HepG2 (cell line): ENCODE measurements at regions not wholly inside any gene's neighbourhood (a gene's known extent, or its start where the extent isn't known, plus 50 kb on each side); places are given as distances from the start of the nearest gene placed in this dataset.

Experiments used
- ELF1 ChIP-seq: sonication (generic); formaldehyde crosslinking; IDR thresholded peaks from 2 replicates; pipeline ENCODE4 v1.4.0; 2020; ENCODE audit warnings: missing genetic modification reagents
- GATAD2A ChIP-seq: IDR thresholded peaks from 2 replicates; pipeline ENCODE4 v1.6.1; 2016
- HES4 ChIP-seq: sonication (generic); formaldehyde crosslinking; IDR thresholded peaks from 2 replicates; pipeline ENCODE4 v1.9.0; 2021; ENCODE audit warnings: mild to moderate bottlenecking, missing genetic modification reagents, borderline replicate concordance
- MAZ ChIP-seq, 2 experiments: sonication (generic) in 1 of 2; formaldehyde crosslinking in 1 of 2; IDR thresholded peaks; 2 replicates each; pipeline versions ENCODE4 v1.5.0 to v1.6.1; 2012 to 2020; ENCODE audit warnings: low read depth in 2 of 2, mild to moderate bottlenecking in 2 of 2, borderline replicate concordance in 1 of 2, improper control_type of control experiment in 1 of 2, low read length in 1 of 2, missing genetic modification reagents in 1 of 2, moderate library complexity in 1 of 2
- NR3C1 ChIP-seq: sonication (generic); formaldehyde crosslinking; IDR thresholded peaks from 2 replicates; pipeline ENCODE4 v1.4.0; 2020; ENCODE audit warnings: missing genetic modification reagents
- ONECUT2 ChIP-seq: sonication (generic); formaldehyde crosslinking; IDR thresholded peaks from 2 replicates; pipeline ENCODE4 v1.4.0; 2020; ENCODE audit warnings: missing genetic modification reagents
- TFAP4 ChIP-seq: sonication (generic); IDR thresholded peaks from 2 replicates; pipeline ENCODE4 v1.6.1; 2016; ENCODE audit warnings: low read depth, borderline replicate concordance
- THYN1 ChIP-seq: sonication (generic); formaldehyde crosslinking; IDR thresholded peaks from 2 replicates; pipeline ENCODE4 v1.8.1; 2023; ENCODE audit warnings: low read depth, mild to moderate bottlenecking, moderate library complexity, missing genetic modification reagents, borderline replicate concordance
- ZBTB25 ChIP-seq: IDR thresholded peaks from 2 replicates; pipeline ENCODE4 v1.6.1; 2018; ENCODE audit warnings: missing genetic modification reagents
- ZBTB42 ChIP-seq: sonication (generic); formaldehyde crosslinking; IDR thresholded peaks from 2 replicates; pipeline ENCODE4 v1.5.0; 2020; ENCODE audit warnings: mild to moderate bottlenecking, missing genetic modification reagents
- ZIK1 ChIP-seq: sonication (generic); formaldehyde crosslinking; IDR thresholded peaks from 2 replicates; pipeline ENCODE4 v1.5.0; 2020; ENCODE audit warnings: mild to moderate bottlenecking, low read depth, missing genetic modification reagents, borderline replicate concordance
- ZNF329 ChIP-seq: sonication (generic); formaldehyde crosslinking; IDR thresholded peaks from 2 replicates; pipeline ENCODE4 v1.9.0; 2021; ENCODE audit warnings: low read depth, mild to moderate bottlenecking, missing genetic modification reagents
- ZNF354B ChIP-seq: sonication (generic); formaldehyde crosslinking; IDR thresholded peaks from 2 replicates; pipeline ENCODE4 v1.8.0; 2022; ENCODE audit warnings: mild to moderate bottlenecking, missing genetic modification reagents
- ZNF776 ChIP-seq: sonication (generic); formaldehyde crosslinking; IDR thresholded peaks from 2 replicates; pipeline ENCODE4 v1.4.0; 2020; ENCODE audit warnings: mild to moderate bottlenecking, missing genetic modification reagents
- ZNF850 ChIP-seq: sonication (generic); formaldehyde crosslinking; conservative IDR thresholded peaks from 2 replicates; pipeline ENCODE4 v1.9.0; 2021; ENCODE audit warnings: mild to moderate bottlenecking, missing genetic modification reagents
- ZSCAN22 ChIP-seq: sonication (generic); formaldehyde crosslinking; IDR thresholded peaks from 2 replicates; pipeline ENCODE4 v1.4.0; 2020; ENCODE audit warnings: mild to moderate bottlenecking, missing genetic modification reagents
- TF ChIP-seq, protein P1 (sequence below): IDR thresholded peaks from 2 replicates; pipeline ENCODE4 v1.6.1; 2016; ENCODE audit warnings: low read depth
- TF ChIP-seq, protein P2 (sequence below): sonication (generic); formaldehyde crosslinking; IDR thresholded peaks from 2 replicates; pipeline ENCODE4 v1.5.1; 2020; ENCODE audit warnings: mild to moderate bottlenecking, moderate library complexity, missing genetic modification reagents
- TF ChIP-seq, protein P3 (sequence below): sonication (generic); formaldehyde crosslinking; conservative IDR thresholded peaks from 2 replicates; pipeline ENCODE4 v1.8.1; 2023; ENCODE audit warnings: missing genetic modification reagents
- TF ChIP-seq, protein P4 (sequence below): IDR thresholded peaks from 2 replicates; pipeline ENCODE4 v1.6.1; 2016; ENCODE audit warnings: mild to moderate bottlenecking
- TF ChIP-seq, protein P5 (sequence below): sonication (generic); formaldehyde crosslinking; IDR thresholded peaks from 2 replicates; pipeline ENCODE4 v1.8.1; 2023; ENCODE audit warnings: mild to moderate bottlenecking, missing genetic modification reagents

GRCh38 chr18:39701839-39702238, 2136.2 kb upstream of the CELF4 start (continued):
- TF ChIP-seq, protein P1, sequence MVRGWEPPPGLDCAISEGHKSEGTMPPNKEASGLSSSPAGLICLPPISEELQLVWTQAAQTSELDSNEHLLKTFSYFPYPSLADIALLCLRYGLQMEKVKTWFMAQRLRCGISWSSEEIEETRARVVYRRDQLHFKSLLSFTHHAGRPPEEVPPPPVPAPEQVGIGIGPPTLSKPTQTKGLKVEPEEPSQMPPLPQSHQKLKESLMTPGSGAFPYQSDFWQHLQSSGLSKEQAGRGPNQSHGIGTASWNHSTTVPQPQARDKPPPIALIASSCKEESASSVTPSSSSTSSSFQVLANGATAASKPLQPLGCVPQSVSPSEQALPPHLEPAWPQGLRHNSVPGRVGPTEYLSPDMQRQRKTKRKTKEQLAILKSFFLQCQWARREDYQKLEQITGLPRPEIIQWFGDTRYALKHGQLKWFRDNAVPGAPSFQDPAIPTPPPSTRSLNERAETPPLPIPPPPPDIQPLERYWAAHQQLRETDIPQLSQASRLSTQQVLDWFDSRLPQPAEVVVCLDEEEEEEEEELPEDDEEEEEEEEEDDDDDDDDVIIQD = peak; percentile 98
- TF ChIP-seq ZSCAN22 (CRISPR knock-in tag) (no peak), MAZ (IDR thresholded peaks at IDR 0.05; ENCODE audit: borderline replicate concordance, low read depth, low read length) (no peak), MAZ (CRISPR knock-in tag; IDR thresholded peaks at IDR 0.05; ENCODE audit: low read depth) (no peak), TFAP4 (peak; percentile 99), ZNF776 (CRISPR knock-in tag) (no peak), ZNF354B (CRISPR knock-in tag) (no peak), NR3C1 (CRISPR knock-in tag) (no peak), ZBTB42 (no peak), ZIK1 (CRISPR knock-in tag) (no peak), ONECUT2 (CRISPR knock-in tag) (no peak), ZNF850 (CRISPR knock-in tag) (no peak), GATAD2A (CRISPR knock-in tag) (peak; percentile 74), THYN1 (CRISPR knock-in tag) (no peak), ZNF329 (CRISPR knock-in tag) (no peak), HES4 (no peak), ZBTB25 (CRISPR knock-in tag) (no peak), ELF1 (peak; percentile 35; the same call in 1 of the 2 replicates)
- TF ChIP-seq, protein P2, sequence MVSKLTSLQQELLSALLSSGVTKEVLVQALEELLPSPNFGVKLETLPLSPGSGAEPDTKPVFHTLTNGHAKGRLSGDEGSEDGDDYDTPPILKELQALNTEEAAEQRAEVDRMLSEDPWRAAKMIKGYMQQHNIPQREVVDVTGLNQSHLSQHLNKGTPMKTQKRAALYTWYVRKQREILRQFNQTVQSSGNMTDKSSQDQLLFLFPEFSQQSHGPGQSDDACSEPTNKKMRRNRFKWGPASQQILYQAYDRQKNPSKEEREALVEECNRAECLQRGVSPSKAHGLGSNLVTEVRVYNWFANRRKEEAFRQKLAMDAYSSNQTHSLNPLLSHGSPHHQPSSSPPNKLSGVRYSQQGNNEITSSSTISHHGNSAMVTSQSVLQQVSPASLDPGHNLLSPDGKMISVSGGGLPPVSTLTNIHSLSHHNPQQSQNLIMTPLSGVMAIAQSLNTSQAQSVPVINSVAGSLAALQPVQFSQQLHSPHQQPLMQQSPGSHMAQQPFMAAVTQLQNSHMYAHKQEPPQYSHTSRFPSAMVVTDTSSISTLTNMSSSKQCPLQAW (CRISPR knock-in tag) = peak; percentile 39; the same call in 1 of the 2 replicates
- TF ChIP-seq, protein P3, sequence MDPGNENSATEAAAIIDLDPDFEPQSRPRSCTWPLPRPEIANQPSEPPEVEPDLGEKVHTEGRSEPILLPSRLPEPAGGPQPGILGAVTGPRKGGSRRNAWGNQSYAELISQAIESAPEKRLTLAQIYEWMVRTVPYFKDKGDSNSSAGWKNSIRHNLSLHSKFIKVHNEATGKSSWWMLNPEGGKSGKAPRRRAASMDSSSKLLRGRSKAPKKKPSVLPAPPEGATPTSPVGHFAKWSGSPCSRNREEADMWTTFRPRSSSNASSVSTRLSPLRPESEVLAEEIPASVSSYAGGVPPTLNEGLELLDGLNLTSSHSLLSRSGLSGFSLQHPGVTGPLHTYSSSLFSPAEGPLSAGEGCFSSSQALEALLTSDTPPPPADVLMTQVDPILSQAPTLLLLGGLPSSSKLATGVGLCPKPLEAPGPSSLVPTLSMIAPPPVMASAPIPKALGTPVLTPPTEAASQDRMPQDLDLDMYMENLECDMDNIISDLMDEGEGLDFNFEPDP (CRISPR knock-in tag) = no peak
- TF ChIP-seq, protein P4, sequence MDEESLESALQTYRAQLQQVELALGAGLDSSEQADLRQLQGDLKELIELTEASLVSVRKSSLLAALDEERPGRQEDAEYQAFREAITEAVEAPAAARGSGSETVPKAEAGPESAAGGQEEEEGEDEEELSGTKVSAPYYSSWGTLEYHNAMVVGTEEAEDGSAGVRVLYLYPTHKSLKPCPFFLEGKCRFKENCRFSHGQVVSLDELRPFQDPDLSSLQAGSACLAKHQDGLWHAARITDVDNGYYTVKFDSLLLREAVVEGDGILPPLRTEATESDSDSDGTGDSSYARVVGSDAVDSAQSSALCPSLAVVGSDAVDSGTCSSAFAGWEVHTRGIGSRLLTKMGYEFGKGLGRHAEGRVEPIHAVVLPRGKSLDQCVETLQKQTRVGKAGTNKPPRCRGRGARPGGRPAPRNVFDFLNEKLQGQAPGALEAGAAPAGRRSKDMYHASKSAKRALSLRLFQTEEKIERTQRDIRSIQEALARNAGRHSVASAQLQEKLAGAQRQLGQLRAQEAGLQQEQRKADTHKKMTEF (CRISPR knock-in tag) = no peak
- TF ChIP-seq, protein P5, sequence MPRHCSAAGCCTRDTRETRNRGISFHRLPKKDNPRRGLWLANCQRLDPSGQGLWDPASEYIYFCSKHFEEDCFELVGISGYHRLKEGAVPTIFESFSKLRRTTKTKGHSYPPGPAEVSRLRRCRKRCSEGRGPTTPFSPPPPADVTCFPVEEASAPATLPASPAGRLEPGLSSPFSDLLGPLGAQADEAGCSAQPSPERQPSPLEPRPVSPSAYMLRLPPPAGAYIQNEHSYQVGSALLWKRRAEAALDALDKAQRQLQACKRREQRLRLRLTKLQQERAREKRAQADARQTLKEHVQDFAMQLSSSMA (CRISPR knock-in tag) = no peak
